Lung (tissue), 11 donors: ENCODE measurements at regions not wholly inside any gene's neighbourhood (a gene's known extent, or its start where the extent isn't known, plus 50 kb on each side); places are given as distances from the start of the nearest gene placed in this dataset.

Source experiments
- ATAC-seq: fragments of 200-7000 bp; cut with Tn5 transposase; one replicate; pipeline ENCODE4 v1.9.1; 2020; ENCODE audit warnings: moderate number of reproducible peaks; ENCODE audit not compliant: insufficient read depth, low FRiP score
- DNase-seq, 3 donors: peaks; one replicate each; pipeline ENCODE4 v3.0.0-alpha.2; 2013 to 2017
- H3K27ac ChIP-seq, 2 donors: one replicate each; pipeline ENCODE4 v1.5.1; 2013; ENCODE audit warnings: mild to moderate bottlenecking in 2 of 2, moderate library complexity in 2 of 2, control low read depth in 1 of 2, inconsistent platforms in 1 of 2, low read depth in 1 of 2, low read length in 1 of 2
- H3K27me3 ChIP-seq, 3 donors: one replicate each; pipeline ENCODE4 v1.5.1; 2013; ENCODE audit warnings: low read length in 2 of 3; ENCODE audit not compliant: control insufficient read depth in 3 of 3, insufficient read depth in 3 of 3
- H3K36me3 ChIP-seq, 4 donors: one replicate each; pipeline ENCODE4 v1.5.1; 2013; ENCODE audit warnings: low read length in 4 of 4, mild to moderate bottlenecking in 1 of 4, moderate library complexity in 1 of 4; ENCODE audit not compliant: control insufficient read depth in 4 of 4, insufficient read depth in 4 of 4
- H3K4me1 ChIP-seq, 5 donors: one replicate each; pipeline ENCODE4 v1.5.1; 2013; ENCODE audit warnings: low read length in 5 of 5, mild to moderate bottlenecking in 2 of 5, moderate library complexity in 1 of 5; ENCODE audit not compliant: control insufficient read depth in 5 of 5, insufficient read depth in 5 of 5
- H3K4me3 ChIP-seq: one replicate; pipeline ENCODE4 v1.5.1; 2013; ENCODE audit warnings: mild to moderate bottlenecking, control low read depth, moderate library complexity
- H3K9ac ChIP-seq, 2 donors: one replicate each; pipeline ENCODE4 v1.5.1; 2013; ENCODE audit warnings: low read length in 2 of 2, control low read depth in 1 of 2; ENCODE audit not compliant: insufficient read depth in 1 of 2
- H3K9me3 ChIP-seq, 4 donors: one replicate each; pipeline ENCODE4 v1.5.1; 2013; ENCODE audit warnings: low read length in 3 of 4, mild to moderate bottlenecking in 1 of 4, moderate library complexity in 1 of 4; ENCODE audit not compliant: control insufficient read depth in 4 of 4, insufficient read depth in 3 of 4
- WGBS, 2 donors: extraction: QIAGEN DNeasy Blood & Tissue Kit; methylation state at CpG; one replicate each; pipeline ENCODE4 v1.1.7; 2013; 5-methylcytosine and 5-hydroxymethylcytosine counted together
- TF ChIP-seq, protein P1 (sequence below): IDR thresholded peaks from 2 replicates; pipeline ENCODE4 v1.5.1; 2012; ENCODE audit warnings: mild to moderate bottlenecking; ENCODE audit errors: control extremely low read depth, extremely low read depth
- donor health status: control.
- donor health status: control.
- donor health status: Bipolar disorder and iron deficiency.
- donor health status: healthy.
- donor health status: DM: yes; HTN: yes; CAD: no.

DNA sequence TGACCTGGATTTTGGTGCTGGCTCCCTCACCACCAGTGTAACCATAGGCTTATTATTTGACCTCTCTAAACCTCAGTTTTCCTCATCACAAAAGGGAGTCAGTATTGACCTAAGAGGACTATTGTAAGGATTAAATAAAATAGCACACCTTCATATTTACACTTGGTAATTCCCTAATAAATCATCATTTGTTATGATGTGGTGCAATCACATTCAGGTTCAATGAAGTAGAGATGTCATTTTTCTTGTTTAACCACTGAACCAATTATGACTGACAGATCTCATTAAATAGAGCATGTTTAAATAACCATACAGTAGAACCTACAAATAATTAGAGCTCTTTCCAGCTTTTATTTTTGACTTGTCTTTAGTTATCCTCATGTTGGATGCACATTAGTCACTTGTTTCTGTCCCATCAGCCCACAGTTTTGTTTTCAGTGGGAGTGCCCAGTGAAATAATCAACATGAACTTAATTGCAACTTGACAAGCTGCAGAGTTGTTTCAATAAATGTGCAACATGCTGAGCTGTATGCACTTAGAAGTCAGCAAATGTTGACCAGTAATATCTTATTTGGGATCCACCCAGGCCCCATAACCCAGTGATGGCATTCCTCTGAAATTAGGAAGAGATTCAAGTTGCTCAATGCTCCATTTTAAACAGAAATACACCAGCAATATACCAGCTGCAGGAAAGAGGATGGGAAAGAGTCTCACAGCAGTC is 451.7 kb upstream of the MARCKS start:
- H3K4me3 ChIP-seq, result no peak overlapping the region
- no peaks in the 10 kb centered on the region for H3K9me3 ChIP-seq
- no peak overlapping the region for H3K27ac ChIP-seq
- no peak overlapping the region for H3K9ac ChIP-seq
- TF ChIP-seq, protein P1, sequence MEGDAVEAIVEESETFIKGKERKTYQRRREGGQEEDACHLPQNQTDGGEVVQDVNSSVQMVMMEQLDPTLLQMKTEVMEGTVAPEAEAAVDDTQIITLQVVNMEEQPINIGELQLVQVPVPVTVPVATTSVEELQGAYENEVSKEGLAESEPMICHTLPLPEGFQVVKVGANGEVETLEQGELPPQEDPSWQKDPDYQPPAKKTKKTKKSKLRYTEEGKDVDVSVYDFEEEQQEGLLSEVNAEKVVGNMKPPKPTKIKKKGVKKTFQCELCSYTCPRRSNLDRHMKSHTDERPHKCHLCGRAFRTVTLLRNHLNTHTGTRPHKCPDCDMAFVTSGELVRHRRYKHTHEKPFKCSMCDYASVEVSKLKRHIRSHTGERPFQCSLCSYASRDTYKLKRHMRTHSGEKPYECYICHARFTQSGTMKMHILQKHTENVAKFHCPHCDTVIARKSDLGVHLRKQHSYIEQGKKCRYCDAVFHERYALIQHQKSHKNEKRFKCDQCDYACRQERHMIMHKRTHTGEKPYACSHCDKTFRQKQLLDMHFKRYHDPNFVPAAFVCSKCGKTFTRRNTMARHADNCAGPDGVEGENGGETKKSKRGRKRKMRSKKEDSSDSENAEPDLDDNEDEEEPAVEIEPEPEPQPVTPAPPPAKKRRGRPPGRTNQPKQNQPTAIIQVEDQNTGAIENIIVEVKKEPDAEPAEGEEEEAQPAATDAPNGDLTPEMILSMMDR, result no peak
- peak in 1 of 3 donors; percentile 17 for DNase-seq
- H3K36me3 ChIP-seq, result no peaks in the 10 kb centered on the region
- H3K4me1 ChIP-seq, result peaks cover 0 to 7% (median 2%) of the 10 kb centered on the region in 5 donors
- no peak for ATAC-seq
- no peaks in the 10 kb centered on the region for H3K27me3 ChIP-seq

DNA sequence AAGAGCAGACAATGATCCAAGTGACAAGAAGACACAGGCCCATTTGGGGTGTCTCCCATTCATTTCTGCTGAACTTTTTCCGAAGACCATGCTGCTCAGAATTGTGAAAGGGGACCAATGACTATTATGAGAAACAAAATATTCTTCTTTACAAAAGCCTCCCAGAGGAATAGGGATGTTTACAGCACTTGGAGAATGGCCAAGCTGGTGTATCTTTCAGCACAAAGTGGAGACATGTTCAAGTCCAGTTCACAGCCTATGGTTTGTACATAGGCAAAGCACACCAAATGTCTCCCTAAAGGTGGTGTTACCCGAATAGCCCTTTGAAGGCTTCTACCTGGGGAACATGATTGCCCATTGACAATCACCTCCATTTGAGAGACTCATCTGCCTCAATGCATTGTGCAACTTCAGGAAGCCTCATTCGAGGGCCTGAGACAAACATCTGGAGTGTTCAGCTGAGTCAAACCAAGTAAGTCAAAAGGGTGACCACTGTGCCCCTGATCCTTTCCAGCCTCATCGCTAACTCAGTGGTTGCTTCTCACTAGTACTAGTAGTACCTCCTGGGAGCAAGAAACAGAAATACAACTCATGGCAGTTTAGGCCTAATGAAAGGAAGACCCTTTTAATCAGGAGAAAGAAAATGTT is 451.0 kb upstream of the MARCKS start:
- no peak overlapping the region for H3K9ac ChIP-seq
- peaks cover 0 to 7% (median 2%) of the 10 kb centered on the region in 5 donors for H3K4me1 ChIP-seq
- no peaks in the 10 kb centered on the region for H3K9me3 ChIP-seq
- no peak overlapping the region for H3K4me3 ChIP-seq
- TF ChIP-seq, protein P1, result no peak
- H3K27ac ChIP-seq, result no peak overlapping the region
- no peaks in the 10 kb centered on the region for H3K36me3 ChIP-seq
- DNase-seq (peak in 1 of 3 donors; percentile 42), ATAC-seq (no peak)
- no peaks in the 10 kb centered on the region for H3K27me3 ChIP-seq
- 78 to 84% methylated on average over 4 of the region's 4 CpGs for WGBS, 2 donors

DNA sequence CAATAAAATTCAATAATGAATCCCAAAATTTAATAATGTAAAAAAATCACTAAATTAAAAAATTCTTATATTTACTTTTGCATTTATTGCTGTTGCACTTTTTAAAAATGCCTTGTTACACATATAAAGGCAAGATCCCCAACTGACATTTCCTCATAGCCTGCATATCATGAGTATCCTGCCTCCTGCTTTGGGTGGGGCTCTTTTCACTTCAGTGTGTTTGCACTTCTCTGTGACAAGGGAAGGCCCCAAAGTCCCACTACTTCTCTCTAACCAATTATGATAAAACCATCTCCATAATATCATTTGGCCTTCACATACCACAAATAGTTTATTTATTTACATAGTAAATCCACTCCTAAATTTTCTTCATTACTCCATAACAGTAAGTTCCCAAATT is 446.1 kb upstream of the MARCKS start:
- Histone ChIP-seq H3K36me3 (no peaks in the 10 kb centered on the region), H3K4me3 (no peak overlapping the region), H3K9me3 (no peaks in the 10 kb centered on the region), H3K27ac (no peak overlapping the region), H3K27me3 (no peaks in the 10 kb centered on the region), H3K4me1 (peaks cover 0 to 2% (median 0%) of the 10 kb centered on the region in 5 donors), H3K9ac (no peak overlapping the region)
- ATAC-seq (no peak), DNase-seq (no peak)
- TF ChIP-seq, protein P1, result no peak
